GM23338 (cell line): ENCODE measurements at regions not wholly inside any gene's neighbourhood (a gene's known extent, or its start where the extent isn't known, plus 50 kb on each side); places are given as distances from the start of the nearest gene placed in this dataset.

ENCODE experiments used
- ATAC-seq: fragments of 200-7000 bp; cut with Tn5 transposase; 3 replicates; pipeline ENCODE4 v1.9.1; 2020
- DNase-seq: peaks from one replicate; pipeline ENCODE4 v3.0.0-alpha.2; 2015; ENCODE audit warnings: low spot score
- H2AFZ ChIP-seq: fragments of 200-600 bp; sonication (generic); 2 replicates; pipeline ENCODE4 v1.8.0; 2016; ENCODE audit warnings: antibody characterized with exemption, mild to moderate bottlenecking, moderate library complexity
- H3F3A ChIP-seq: fragments of 200-600 bp; sonication (generic); replicated peaks from 2 replicates; pipeline ENCODE4 v1.8.0; 2017; ENCODE audit warnings: antibody characterized with exemption, mixed run types, low read depth
- H3K27ac ChIP-seq: fragments of 200-600 bp; sonication (generic); 2 replicates; pipeline ENCODE4 v1.6.1; 2016; ENCODE audit warnings: low read depth
- H3K27me3 ChIP-seq: fragments of 200-600 bp; sonication (generic); 2 replicates; pipeline ENCODE4 v1.8.0; 2016; ENCODE audit warnings: mild to moderate bottlenecking, mixed run types, moderate library complexity; ENCODE audit not compliant: insufficient read depth
- H3K36me3 ChIP-seq: fragments of 200-600 bp; sonication (generic); 2 replicates; pipeline ENCODE4 v1.8.0; 2016; ENCODE audit warnings: mild to moderate bottlenecking; ENCODE audit not compliant: insufficient read depth
- H3K4me1 ChIP-seq: fragments of 200-600 bp; sonication (generic); 2 replicates; pipeline ENCODE4 v1.8.0; 2016; ENCODE audit warnings: mild to moderate bottlenecking, moderate library complexity; ENCODE audit not compliant: insufficient read depth
- H3K4me2 ChIP-seq: fragments of 200-600 bp; sonication (generic); 2 replicates; pipeline ENCODE4 v1.7.1; 2017; ENCODE audit warnings: mixed run types
- H3K4me3 ChIP-seq: fragments of 200-600 bp; sonication (generic); 2 replicates; pipeline ENCODE4 v1.6.1; 2016; ENCODE audit warnings: mixed run types
- H3K79me2 ChIP-seq: fragments of 200-600 bp; sonication (generic); replicated peaks from 2 replicates; pipeline ENCODE4 v1.8.0; 2017; ENCODE audit warnings: mild to moderate bottlenecking; ENCODE audit not compliant: insufficient read depth
- H3K9me2 ChIP-seq: fragments of 200-600 bp; sonication (generic); 2 replicates; pipeline ENCODE4 v1.8.0; 2017; ENCODE audit not compliant: insufficient read depth
- H4K20me1 ChIP-seq: fragments of 200-600 bp; sonication (generic); replicated peaks from 2 replicates; pipeline ENCODE4 v1.8.0; 2017; ENCODE audit warnings: mild to moderate bottlenecking; ENCODE audit not compliant: insufficient read depth
- H3K27ac Mint-ChIP-seq: 2 replicates; pipeline ENCODE4 v1.8.0; 2020; ENCODE audit warnings: inconsistent platforms, mild to moderate bottlenecking, moderate library complexity, mixed read lengths
- H3K27me3 Mint-ChIP-seq: 3 replicates; pipeline ENCODE4 v1.8.0; 2022; ENCODE audit warnings: low read depth, mild to moderate bottlenecking, moderate library complexity, mixed read lengths, inconsistent platforms; ENCODE audit not compliant: insufficient read depth, poor library complexity
- H3K36me3 Mint-ChIP-seq: 3 replicates; pipeline ENCODE4 v1.8.0; 2021; ENCODE audit warnings: low read depth, mild to moderate bottlenecking, inconsistent platforms, moderate library complexity, mixed read lengths
- H3K4me1 Mint-ChIP-seq: 3 replicates; pipeline ENCODE4 v1.8.0; 2020; ENCODE audit warnings: mild to moderate bottlenecking, inconsistent platforms, mixed read lengths
- H3K4me3 Mint-ChIP-seq: 3 replicates; pipeline ENCODE4 v1.8.0; 2021; ENCODE audit warnings: moderate library complexity, mild to moderate bottlenecking, inconsistent platforms, mixed read lengths
- H3K9me3 Mint-ChIP-seq: 3 replicates; pipeline ENCODE4 v1.8.0; 2020; ENCODE audit warnings: moderate library complexity, mild to moderate bottlenecking, inconsistent platforms, mixed read lengths
- ETS1 ChIP-seq: IDR thresholded peaks from 2 replicates; pipeline ENCODE4 v1.6.1; 2016; ENCODE audit warnings: antibody characterized with exemption
- EZH2 ChIP-seq: fragments of 200-600 bp; sonication (generic); IDR thresholded peaks from one replicate; pipeline ENCODE4 v1.8.0; 2017; ENCODE audit warnings: antibody characterized with exemption, mild to moderate bottlenecking, low read depth; ENCODE audit not compliant: unreplicated experiment
- EZH2phosphoT487 ChIP-seq: fragments of 200-600 bp; sonication (generic); IDR thresholded peaks from one replicate; pipeline ENCODE4 v1.8.1; 2018; ENCODE audit warnings: antibody characterized with exemption; ENCODE audit not compliant: unreplicated experiment
- JUNB ChIP-seq: IDR thresholded peaks from one replicate; pipeline ENCODE4 v1.6.1; 2016; ENCODE audit warnings: antibody characterized with exemption; ENCODE audit not compliant: unreplicated experiment
- NANOG ChIP-seq: IDR thresholded peaks from 2 replicates; pipeline ENCODE4 v1.6.1; 2016; ENCODE audit warnings: antibody characterized with exemption, borderline replicate concordance
- STAT1 ChIP-seq: IDR thresholded peaks from one replicate; pipeline ENCODE4 v1.6.1; 2016; ENCODE audit warnings: antibody characterized with exemption; ENCODE audit not compliant: unreplicated experiment
- ZNF114 ChIP-seq: fragments of 250-450 bp; sonication (Bioruptor Pico); IDR thresholded peaks from 2 replicates; pipeline ENCODE4 v1.5.0; 2020; ENCODE audit warnings: mild to moderate bottlenecking, moderate library complexity
- ZNF331 ChIP-seq: fragments of 250-450 bp; sonication (Bioruptor Pico); IDR thresholded peaks from 2 replicates; pipeline ENCODE4 v1.5.0; 2020; ENCODE audit warnings: low read depth, mild to moderate bottlenecking, moderate library complexity
- ZNF462 ChIP-seq: fragments of 250-450 bp; sonication (Bioruptor Pico); IDR thresholded peaks from 2 replicates; pipeline ENCODE4 v1.5.0; 2020; ENCODE audit warnings: mild to moderate bottlenecking, moderate library complexity
- TF ChIP-seq, protein P1 (sequence below): IDR thresholded peaks from one replicate; pipeline ENCODE4 v1.6.1; 2018; ENCODE audit warnings: antibody characterized with exemption; ENCODE audit not compliant: unreplicated experiment
- TF ChIP-seq, protein P2 (sequence below), 2 experiments: fragments of 200-600 bp in 1 of 2; sonication (generic) in 1 of 2; conservative IDR thresholded peaks; 2 replicates each; pipeline versions ENCODE4 v1.5.1 to v1.6.1; 2016 to 2017; ENCODE audit warnings: antibody characterized with exemption in 2 of 2, low read depth in 2 of 2, mild to moderate bottlenecking in 2 of 2, moderate library complexity in 1 of 2

DNA sequence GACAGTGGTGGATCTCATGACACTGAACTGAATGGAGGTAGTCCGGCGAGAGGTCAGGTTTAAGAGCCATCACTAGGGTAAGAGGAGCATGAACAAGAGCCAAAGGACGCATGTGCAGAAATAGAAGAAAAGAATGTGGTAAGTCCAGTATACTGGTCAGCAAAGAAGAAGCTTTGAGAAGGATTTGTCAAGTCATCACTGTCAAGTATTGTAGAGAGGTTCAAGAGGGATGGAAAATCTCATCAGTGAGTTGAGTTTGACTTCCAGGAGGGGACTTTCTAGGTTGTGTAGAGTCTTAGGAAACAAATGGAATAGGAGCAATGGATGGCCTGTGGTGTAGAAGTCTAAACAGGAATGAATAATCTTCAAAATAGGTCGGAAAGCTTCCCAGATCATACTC, 161.8 kb downstream of the BTBD3 start:
- Histone ChIP-seq H3K4me2 (no peak overlapping the region), H3K79me2 (no peaks in the 10 kb centered on the region), H3K4me1 (no peaks in the 10 kb centered on the region), H4K20me1 (no peaks in the 10 kb centered on the region), H3K27me3 (no peaks in the 10 kb centered on the region), H3F3A (no peaks in the 10 kb centered on the region), H3K4me3 (no peak overlapping the region), H3K9me2 (peaks cover 7% of the 10 kb centered on the region; the same call in 1 of the 2 replicates), H3K36me3 (no peaks in the 10 kb centered on the region), H2AFZ (no peak overlapping the region), H3K27ac (no peak overlapping the region)
- Mint-ChIP-seq H3K4me3 (no peak overlapping the region), H3K9me3 (no peaks in the 10 kb centered on the region), H3K27me3 (peaks cover 1% of the 10 kb centered on the region), H3K27ac (no peak overlapping the region), H3K36me3 (no peaks in the 10 kb centered on the region), H3K4me1 (no peaks in the 10 kb centered on the region)
- no peak for ATAC-seq
- TF ChIP-seq ZNF331 (CRISPR knock-in tag) (no peak), NANOG (no peak), ZNF462 (CRISPR knock-in tag) (no peak), ZNF114 (CRISPR knock-in tag) (no peak), EZH2 (no peak), ETS1 (no peak), JUNB (no peak), EZH2phosphoT487 (no peak), STAT1 (no peak)
- TF ChIP-seq, protein P1, sequence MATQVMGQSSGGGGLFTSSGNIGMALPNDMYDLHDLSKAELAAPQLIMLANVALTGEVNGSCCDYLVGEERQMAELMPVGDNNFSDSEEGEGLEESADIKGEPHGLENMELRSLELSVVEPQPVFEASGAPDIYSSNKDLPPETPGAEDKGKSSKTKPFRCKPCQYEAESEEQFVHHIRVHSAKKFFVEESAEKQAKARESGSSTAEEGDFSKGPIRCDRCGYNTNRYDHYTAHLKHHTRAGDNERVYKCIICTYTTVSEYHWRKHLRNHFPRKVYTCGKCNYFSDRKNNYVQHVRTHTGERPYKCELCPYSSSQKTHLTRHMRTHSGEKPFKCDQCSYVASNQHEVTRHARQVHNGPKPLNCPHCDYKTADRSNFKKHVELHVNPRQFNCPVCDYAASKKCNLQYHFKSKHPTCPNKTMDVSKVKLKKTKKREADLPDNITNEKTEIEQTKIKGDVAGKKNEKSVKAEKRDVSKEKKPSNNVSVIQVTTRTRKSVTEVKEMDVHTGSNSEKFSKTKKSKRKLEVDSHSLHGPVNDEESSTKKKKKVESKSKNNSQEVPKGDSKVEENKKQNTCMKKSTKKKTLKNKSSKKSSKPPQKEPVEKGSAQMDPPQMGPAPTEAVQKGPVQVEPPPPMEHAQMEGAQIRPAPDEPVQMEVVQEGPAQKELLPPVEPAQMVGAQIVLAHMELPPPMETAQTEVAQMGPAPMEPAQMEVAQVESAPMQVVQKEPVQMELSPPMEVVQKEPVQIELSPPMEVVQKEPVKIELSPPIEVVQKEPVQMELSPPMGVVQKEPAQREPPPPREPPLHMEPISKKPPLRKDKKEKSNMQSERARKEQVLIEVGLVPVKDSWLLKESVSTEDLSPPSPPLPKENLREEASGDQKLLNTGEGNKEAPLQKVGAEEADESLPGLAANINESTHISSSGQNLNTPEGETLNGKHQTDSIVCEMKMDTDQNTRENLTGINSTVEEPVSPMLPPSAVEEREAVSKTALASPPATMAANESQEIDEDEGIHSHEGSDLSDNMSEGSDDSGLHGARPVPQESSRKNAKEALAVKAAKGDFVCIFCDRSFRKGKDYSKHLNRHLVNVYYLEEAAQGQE = no peak
- TF ChIP-seq, protein P2, sequence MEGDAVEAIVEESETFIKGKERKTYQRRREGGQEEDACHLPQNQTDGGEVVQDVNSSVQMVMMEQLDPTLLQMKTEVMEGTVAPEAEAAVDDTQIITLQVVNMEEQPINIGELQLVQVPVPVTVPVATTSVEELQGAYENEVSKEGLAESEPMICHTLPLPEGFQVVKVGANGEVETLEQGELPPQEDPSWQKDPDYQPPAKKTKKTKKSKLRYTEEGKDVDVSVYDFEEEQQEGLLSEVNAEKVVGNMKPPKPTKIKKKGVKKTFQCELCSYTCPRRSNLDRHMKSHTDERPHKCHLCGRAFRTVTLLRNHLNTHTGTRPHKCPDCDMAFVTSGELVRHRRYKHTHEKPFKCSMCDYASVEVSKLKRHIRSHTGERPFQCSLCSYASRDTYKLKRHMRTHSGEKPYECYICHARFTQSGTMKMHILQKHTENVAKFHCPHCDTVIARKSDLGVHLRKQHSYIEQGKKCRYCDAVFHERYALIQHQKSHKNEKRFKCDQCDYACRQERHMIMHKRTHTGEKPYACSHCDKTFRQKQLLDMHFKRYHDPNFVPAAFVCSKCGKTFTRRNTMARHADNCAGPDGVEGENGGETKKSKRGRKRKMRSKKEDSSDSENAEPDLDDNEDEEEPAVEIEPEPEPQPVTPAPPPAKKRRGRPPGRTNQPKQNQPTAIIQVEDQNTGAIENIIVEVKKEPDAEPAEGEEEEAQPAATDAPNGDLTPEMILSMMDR (conservative IDR thresholded peaks at IDR 0.05; ENCODE audit: low read depth in 2 of 2) = no peak
- DNase-seq = no peak
